T-helper 2 cell treated with Interferon-gamma antibody and Interleukin-4, amounts not matched to agents 100 ng/mL and 5 ng/mL, for 36 hours (primary cell): ENCODE measurements at regions not wholly inside any gene's neighbourhood (a gene's known extent, or its start where the extent isn't known, plus 50 kb on each side); places are given as distances from the start of the nearest gene placed in this dataset.
"Not testable (repeated sequence)": the region's sequence is repeated elsewhere in the genome, so short reads cannot be mapped to it uniquely, and the experiment has no call there.

Experiments used
- intact Hi-C: fragments of 100-400 bp; cut with micrococcal nuclease; formaldehyde crosslinking; loops from one replicate; pipeline ENCODE4 v1.15.1; 2023

DNA sequence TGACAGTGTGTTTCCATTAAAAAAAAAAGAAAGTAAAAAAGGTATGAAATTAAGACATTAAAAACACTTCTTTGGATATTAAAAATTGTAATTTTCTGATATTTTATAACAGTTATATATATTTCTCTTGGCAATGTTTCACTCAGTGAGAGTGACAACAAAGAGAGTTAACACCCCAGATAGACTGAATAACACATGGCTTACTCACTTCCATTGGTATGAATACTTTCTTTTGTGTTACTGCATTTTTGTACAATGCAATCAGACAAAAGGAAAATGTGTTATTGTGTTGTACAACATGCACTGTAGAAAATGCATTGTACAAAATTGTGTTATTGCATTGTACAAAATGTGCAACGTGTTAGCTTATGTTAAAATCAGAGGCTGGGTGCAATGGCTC is 676.6 kb upstream of the AMELY start:
- intact Hi-C loops: not testable (repeated sequence)

GRCh38 chrY:7562541-7562940 is 651.0 kb upstream of the AMELY start:
- intact Hi-C loops: no loop called here

DNA sequence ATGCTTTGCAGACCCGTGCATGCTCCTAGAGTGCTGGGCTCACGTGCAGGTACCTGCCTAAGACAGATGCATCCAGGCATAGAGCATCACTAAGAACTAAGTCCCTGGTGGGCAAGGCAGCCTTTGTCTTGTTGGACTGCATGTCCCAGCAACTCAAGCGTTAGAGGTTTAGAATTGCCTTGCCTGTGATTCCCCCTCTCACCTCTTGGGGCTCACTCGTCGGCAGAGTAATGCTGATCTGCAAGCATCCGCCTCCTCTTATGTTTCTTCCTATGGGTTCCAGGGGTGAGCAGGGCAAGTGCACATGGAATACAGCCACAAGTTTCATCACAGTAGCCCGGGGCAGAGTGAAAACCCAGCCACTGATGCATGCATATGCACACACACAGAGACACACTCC is 646.1 kb upstream of the AMELY start:
- intact Hi-C loops: no loop called here

- intact Hi-C loops: no loop called here
These were observed 643.5 kb upstream of the AMELY start for GRCh38 chrY:7555006-7555405.

DNA sequence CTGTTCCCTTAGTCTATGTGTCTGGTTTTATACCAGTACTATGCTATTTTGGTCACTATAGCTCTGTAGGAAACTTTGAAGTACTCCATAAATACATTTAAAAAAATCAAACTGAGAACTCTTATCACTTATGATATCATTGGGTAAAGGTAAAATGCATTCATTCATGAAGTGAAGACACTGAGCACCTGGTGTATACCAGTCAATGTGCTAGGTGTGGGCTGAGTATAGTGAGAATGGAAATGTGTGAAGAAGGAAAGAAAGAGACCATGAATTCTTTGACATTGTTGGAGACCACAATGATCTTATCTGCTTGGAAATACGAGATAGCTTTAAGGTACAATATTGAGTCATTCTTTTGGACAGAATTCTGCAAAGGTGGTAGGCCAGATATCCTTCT is 633.5 kb upstream of the AMELY start:
- intact Hi-C loops: no loop called here

DNA sequence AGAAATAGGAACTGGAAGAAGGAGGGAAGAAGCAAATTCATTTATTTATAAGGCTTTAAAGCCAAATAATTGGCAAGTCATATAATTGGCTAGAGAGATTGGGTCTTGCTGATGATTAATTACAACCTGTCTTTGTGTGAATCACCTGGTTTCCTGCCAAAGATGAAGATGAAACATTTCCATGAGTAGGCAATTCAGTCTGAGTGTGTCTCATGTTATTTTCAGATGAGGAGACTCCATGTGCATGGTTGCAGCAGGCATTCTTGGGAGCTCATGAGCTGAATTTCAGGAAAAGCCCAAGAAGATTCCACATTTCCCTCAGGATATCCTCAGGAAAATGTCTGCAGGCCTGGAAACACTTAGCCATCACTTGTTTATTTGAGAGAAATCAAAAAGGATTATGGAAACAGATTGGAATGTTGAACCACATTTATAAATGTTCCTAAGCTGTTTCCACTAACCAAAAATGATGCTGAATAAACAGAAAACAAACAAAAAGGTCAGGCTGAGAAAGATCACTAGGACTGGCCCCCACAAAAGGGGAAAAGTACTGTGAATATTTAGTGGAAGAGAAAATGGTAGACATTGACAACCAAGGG is 632.7 kb upstream of the AMELY start:
- intact Hi-C loops: no loop called here

- intact Hi-C loops: no loop called here
These were observed 632.0 kb upstream of the AMELY start for GRCh38 chrY:7543506-7543905.

DNA sequence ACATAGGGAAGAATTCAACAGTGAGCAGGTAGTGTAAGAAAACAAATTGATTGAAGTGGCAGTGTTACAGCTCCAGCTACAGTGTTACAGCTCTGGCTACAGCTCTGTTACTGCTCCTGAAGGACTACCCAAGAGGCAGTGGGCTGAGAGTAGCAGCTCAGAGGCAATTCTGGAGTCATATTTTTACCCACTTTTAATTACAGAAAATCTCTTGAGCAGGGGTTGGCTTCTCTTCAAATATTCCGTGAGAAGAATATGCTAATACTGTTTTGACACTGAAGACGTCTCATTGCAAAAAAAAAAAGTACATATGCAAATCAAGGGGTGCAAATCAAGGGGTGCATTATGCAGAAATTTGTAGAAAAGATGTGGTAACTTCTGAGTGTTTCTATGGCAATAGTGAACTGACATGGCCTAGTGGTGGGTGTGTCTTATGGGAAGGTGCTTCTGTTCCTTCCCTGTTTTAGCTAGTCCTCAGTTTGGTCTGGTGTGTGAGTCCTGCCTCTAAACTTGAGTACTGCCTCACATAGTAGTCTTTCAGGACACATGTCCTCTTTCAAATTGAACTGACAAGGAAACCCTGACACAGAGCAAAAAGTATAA is 630.8 kb upstream of the AMELY start:
- intact Hi-C loops: no loop called here

GRCh38 chrY:7529396-7529795 is 617.8 kb upstream of the AMELY start:
- intact Hi-C loops: no loop called here

- intact Hi-C loops: not testable (repeated sequence)
These were observed 616.0 kb upstream of the AMELY start for GRCh38 chrY:7527568-7527967.

GRCh38 chrY:7518387-7518786 is 606.8 kb upstream of the AMELY start:
- intact Hi-C loops: no loop called here

GRCh38 chrY:7516268-7516667 is 604.7 kb upstream of the AMELY start:
- intact Hi-C loops: no loop called here

GRCh38 chrY:7515812-7516211 is 604.3 kb upstream of the AMELY start:
- intact Hi-C loops: no loop called here

DNA sequence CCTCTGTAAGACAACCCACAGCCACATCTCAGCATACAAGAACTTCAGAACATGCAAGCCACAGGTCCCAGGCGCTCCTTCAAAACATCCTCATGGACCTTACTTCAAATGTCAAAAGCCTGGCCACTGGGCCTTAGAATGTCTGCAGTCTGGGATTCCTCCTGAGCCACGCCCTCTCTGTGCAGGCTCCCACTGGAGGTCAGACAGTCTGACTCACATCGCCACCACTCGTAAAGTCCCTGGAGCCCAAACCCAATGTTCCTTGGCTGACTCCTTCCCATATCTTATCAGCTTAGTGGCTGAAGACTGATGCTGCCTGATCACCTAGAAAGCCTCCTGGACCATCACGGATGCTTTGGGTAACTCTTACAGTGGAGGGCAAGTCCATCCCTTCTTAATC is 591.3 kb upstream of the AMELY start:
- intact Hi-C loops: no loop called here

DNA sequence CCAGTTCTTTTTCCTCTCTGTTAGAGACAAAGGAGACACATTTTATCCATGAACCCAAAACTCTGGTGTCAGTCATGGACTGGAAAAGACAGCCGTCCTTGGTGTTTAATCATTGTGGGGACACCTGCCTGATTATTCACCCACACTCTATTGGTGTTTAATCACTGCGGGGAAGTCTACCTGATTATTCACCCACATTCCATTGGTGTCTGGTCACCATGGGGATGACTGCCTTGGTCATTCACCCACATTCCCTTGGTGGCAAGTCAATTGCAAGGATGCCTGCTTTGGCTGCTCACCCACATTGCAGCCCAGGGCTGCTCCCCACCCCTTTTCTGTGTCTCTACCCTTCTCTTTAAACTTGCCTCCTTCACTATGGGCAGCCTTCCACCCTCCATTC is 589.7 kb upstream of the AMELY start:
- intact Hi-C loops: no loop called here

DNA sequence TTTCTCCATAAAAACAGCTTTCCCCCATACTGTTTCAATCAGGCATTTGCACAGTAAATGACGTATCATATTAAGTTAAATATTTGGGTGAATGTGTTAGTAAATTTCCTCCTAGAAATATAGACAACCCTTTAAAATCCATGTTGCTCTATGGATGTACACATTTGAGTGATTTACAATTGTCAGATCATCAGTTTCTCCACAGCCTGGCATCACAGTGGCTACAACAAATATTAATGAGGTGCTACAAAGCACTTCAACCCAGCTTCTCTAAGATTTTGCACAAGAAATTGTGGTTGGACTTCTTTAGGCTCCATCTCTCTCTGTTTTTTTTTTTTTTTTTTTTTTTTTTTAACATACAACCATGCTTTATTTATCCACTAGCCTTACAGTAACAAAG is 584.4 kb upstream of the AMELY start:
- intact Hi-C loops: no loop called here

- intact Hi-C loops: not testable (repeated sequence)
These were observed 573.1 kb upstream of the AMELY start for GRCh38 chrY:7484455-7485285.

- intact Hi-C loops: no loop called here
These were observed 560.4 kb upstream of the AMELY start for GRCh38 chrY:7471976-7472375.

DNA sequence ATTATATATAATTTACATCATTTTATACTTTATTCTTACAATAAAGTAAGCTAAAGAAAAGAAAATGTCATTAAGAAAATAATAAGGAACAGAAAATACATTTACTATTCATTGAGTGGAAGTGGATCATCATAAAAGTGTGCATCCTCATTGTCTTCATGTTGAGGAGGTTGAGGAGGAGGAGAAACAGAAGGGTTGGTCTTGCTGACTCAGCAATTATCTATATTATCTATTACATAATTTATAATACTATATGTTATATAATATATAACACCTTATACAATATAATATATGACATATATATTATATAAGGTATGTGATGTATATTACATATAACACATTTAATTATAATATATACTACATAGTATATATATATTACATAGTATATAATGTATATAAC is 558.5 kb upstream of the AMELY start:
- intact Hi-C loops: no loop called here

DNA sequence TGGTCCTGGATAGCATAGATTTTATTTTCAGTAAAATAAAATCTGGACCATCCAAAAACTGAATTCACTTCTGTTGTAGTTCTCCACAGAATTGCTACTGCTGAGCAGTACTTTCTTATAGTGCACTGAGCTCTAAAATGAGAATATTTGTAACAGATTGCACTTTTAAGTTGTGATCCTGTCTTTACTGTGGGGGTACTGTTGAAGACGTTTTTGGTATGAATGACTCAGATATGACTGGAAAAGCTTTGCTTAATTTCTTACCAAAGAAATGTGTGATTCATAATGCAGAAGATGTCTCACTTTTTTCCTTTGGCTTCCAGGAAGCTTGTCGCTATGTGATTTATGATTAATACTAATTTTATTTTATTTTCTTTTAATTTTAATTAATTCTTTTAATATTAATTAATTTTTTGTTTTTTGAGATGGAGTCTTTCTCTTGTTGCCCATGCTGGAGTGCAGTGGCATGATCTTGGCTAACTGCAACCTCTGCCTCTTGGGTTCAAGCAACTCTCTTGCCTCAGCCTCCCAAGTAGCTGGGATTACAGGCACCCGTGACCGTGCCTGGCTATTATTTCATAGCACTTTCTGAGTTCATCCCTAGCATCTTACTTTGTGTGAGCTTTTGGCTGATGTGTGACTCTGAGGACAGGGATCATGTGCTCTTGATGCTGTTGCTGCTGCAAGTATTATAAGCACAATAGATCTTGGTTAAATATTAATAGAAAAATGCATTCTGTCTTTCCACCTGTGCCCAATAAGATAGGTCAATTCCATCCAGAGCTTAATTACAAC is 557.6 kb upstream of the AMELY start:
- intact Hi-C loops: no loop called here

DNA sequence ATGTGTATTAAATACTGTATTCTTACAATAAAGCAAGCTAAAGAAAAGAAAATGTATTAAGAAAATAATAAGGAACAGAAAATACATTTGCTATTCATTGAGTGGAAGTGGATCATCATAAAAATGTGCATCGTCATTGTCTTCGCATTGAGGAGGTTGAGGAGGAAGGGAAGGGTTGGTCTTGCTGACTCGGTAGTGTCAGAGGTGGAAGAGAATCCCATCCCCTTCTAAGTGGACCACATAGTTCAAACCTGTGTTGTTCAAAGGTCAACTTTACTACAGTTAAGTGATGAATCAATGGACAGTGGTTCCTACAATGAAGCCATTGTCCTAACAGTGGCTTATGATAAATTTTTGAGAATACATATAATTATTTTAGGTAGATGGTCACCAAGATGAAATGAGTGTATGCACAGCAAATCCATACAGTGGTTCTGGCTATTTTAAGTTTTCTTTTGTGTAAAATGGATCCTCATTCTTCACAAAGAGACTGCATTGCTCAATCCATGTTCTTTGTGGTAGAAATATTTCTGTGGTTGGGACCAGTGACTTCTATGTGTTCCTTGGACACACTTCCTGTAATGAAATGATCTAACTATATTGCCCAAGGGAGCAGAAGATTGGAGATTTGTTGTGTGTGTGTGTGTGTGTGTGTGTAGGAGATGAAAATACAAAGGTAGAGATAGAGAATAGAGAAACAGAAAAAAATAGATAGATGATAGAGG is 556.4 kb upstream of the AMELY start:
- intact Hi-C loops: no loop called here
